ENCODE measurements at regions not wholly inside any gene's neighbourhood (a gene's known extent, or its start where the extent isn't known, plus 50 kb on each side); places are given as distances from the start of the nearest gene placed in this dataset.
A peak's percentile ranks its signal among the peaks of the same experiment; 100 is the strongest.

DNA sequence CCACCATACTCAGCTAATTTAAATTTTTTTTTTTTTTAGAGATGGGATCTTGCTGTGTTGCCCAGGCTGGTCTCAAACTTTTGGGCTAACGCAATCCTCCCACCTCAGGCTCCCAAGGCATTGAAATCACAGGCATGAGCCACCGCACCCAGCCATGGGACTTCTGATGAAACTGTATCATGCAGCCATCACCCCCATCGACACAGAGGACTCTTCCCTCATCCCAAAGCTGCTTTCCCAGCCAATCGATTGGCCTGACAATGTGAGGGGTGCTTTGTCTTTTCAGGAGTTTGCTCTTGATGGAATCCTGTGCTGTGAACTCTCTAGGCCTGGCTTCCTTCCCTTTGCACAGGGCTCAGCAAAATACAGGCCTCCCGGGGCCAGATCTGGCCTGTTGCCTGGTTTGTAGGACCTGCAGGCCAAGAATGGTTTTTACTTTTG is 59.6 kb upstream of the NCOR2 start:
- TF ChIP-seq RAD21 (IDR thresholded peaks at IDR 0.05) (peak; percentile 20 to 44), TAF1 (conservative IDR thresholded peaks at IDR 0.05) (no peak), JUND (IDR thresholded peaks at IDR 0.05) (no peak), FOXA1 (IDR thresholded peaks at IDR 0.05) (no peak), EGR1 (IDR thresholded peaks at IDR 0.05; ENCODE audit: low read depth in 2 of 2) (no peak), RXRA (IDR thresholded peaks at IDR 0.05) (no peak), YY1 (IDR thresholded peaks at IDR 0.05) (no peak), HNF4G (IDR thresholded peaks at IDR 0.05) (no peak)
- TF ChIP-seq, protein P1, sequence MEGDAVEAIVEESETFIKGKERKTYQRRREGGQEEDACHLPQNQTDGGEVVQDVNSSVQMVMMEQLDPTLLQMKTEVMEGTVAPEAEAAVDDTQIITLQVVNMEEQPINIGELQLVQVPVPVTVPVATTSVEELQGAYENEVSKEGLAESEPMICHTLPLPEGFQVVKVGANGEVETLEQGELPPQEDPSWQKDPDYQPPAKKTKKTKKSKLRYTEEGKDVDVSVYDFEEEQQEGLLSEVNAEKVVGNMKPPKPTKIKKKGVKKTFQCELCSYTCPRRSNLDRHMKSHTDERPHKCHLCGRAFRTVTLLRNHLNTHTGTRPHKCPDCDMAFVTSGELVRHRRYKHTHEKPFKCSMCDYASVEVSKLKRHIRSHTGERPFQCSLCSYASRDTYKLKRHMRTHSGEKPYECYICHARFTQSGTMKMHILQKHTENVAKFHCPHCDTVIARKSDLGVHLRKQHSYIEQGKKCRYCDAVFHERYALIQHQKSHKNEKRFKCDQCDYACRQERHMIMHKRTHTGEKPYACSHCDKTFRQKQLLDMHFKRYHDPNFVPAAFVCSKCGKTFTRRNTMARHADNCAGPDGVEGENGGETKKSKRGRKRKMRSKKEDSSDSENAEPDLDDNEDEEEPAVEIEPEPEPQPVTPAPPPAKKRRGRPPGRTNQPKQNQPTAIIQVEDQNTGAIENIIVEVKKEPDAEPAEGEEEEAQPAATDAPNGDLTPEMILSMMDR (IDR thresholded peaks at IDR 0.05; ENCODE audit: low read depth, low read length, missing input control) = no peak
- TF ChIP-seq, protein P2, sequence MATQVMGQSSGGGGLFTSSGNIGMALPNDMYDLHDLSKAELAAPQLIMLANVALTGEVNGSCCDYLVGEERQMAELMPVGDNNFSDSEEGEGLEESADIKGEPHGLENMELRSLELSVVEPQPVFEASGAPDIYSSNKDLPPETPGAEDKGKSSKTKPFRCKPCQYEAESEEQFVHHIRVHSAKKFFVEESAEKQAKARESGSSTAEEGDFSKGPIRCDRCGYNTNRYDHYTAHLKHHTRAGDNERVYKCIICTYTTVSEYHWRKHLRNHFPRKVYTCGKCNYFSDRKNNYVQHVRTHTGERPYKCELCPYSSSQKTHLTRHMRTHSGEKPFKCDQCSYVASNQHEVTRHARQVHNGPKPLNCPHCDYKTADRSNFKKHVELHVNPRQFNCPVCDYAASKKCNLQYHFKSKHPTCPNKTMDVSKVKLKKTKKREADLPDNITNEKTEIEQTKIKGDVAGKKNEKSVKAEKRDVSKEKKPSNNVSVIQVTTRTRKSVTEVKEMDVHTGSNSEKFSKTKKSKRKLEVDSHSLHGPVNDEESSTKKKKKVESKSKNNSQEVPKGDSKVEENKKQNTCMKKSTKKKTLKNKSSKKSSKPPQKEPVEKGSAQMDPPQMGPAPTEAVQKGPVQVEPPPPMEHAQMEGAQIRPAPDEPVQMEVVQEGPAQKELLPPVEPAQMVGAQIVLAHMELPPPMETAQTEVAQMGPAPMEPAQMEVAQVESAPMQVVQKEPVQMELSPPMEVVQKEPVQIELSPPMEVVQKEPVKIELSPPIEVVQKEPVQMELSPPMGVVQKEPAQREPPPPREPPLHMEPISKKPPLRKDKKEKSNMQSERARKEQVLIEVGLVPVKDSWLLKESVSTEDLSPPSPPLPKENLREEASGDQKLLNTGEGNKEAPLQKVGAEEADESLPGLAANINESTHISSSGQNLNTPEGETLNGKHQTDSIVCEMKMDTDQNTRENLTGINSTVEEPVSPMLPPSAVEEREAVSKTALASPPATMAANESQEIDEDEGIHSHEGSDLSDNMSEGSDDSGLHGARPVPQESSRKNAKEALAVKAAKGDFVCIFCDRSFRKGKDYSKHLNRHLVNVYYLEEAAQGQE (IDR thresholded peaks at IDR 0.05) = no peak
- TF ChIP-seq, protein P3, sequence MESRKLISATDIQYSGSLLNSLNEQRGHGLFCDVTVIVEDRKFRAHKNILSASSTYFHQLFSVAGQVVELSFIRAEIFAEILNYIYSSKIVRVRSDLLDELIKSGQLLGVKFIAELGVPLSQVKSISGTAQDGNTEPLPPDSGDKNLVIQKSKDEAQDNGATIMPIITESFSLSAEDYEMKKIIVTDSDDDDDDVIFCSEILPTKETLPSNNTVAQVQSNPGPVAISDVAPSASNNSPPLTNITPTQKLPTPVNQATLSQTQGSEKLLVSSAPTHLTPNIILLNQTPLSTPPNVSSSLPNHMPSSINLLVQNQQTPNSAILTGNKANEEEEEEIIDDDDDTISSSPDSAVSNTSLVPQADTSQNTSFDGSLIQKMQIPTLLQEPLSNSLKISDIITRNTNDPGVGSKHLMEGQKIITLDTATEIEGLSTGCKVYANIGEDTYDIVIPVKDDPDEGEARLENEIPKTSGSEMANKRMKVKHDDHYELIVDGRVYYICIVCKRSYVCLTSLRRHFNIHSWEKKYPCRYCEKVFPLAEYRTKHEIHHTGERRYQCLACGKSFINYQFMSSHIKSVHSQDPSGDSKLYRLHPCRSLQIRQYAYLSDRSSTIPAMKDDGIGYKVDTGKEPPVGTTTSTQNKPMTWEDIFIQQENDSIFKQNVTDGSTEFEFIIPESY (IDR thresholded peaks at IDR 0.05) = no peak

Data from liver (tissue), 3 donors.